HG03196 (cell line): ENCODE measurements at regions not wholly inside any gene's neighbourhood (a gene's known extent, or its start where the extent isn't known, plus 50 kb on each side); places are given as distances from the start of the nearest gene placed in this dataset.
"Not testable (repeated sequence)": the region's sequence is repeated elsewhere in the genome, so short reads cannot be mapped to it uniquely, and the experiment has no call there.

Experiments used
- ATAC-seq: cut with Tn5 transposase; IDR thresholded peaks from one replicate; pipeline ENCODE4 v1.9.1; 2021; ENCODE audit not compliant: unreplicated experiment

DNA sequence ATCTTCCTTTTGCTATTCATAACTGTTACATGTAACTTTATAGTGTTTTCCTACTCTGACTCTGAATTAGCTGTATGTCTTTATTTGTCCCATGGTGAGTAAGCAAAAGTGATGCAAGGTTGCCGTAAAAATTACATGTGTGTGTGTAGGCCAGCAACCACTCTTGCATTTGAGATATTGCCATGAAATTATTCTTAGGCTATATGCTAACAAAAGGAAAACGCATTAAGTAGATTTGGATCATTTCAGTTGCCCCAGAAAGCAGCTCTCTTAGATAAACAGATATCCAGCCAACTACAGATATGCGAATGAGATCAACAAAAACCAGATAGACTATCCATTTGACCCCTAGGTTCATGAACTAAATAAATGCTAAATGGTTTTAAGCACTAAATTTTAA is 73.6 kb downstream of the CYLC2 start:
- no peak for ATAC-seq

GRCh38 chr9:103078581-103078980 is 83.4 kb downstream of the CYLC2 start:
- ATAC-seq = no peak

- no peak for ATAC-seq
These were observed 87.4 kb downstream of the CYLC2 start for GRCh38 chr9:103082494-103082893.

DNA sequence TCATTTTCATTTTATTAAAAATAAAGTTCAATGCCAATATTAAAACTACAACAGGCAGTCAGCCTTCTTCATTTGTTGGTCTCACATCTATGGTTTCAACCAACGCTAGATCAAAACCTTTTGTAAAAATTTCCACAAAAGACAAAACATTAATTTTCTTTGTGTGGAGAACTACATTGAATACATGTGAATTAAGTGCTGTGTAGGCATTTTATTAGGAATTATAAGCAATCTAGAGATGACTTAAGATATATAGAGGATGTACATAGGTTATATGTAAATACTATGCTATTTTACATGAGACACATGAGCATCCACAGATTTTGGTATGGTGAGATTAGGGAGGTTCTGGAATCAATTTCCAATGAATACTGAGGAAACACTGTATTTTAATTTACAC is 94.2 kb downstream of the CYLC2 start:
- no peak for ATAC-seq

- no peak for ATAC-seq
These were observed 109.0 kb downstream of the CYLC2 start for GRCh38 chr9:103104101-103104500.

- no peak for ATAC-seq
These were observed 121.1 kb downstream of the CYLC2 start for GRCh38 chr9:103116246-103116645.

- ATAC-seq = no peak
These were observed 131.4 kb downstream of the CYLC2 start for GRCh38 chr9:103126494-103126893.

- ATAC-seq = no peak
These were observed 144.8 kb downstream of the CYLC2 start for GRCh38 chr9:103139891-103140290.

DNA sequence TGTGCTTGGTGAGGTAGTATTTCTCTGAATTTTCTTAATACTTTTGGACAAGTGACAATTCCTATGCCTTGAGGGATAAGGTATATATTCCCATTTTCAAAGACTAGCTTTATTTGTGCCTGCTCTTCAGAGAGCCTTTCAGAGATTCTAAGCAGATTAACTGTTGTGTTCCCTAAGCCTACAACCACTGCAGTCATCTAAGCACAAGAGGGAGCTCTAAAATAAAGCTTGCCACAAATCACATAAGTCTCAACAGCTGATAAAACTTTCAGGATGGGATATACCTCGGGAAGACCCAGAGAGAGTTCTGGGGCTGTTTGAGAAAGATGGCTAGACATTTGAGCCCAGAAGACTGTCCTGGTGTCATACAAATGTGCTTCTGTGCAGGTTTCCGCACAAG is 157.3 kb downstream of the CYLC2 start:
- no peak for ATAC-seq

DNA sequence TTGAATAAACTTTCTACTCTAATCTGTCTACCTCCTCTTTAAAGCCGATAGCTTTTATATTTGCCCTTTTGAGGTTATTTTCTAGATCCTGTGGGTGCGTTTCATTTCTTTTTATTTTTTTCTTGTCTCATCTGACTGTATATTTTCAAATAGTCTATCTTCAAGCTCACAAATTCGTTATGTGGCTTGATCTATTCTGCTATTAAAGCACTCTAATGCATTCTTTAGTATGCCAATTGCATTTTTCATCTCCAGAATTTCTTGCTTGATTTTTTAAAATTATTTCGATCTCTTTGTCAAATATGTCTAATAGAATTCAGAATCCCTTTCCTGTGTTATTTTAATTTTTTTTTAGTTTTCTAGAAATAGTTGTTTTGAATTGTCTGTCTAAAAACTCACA is 172.4 kb downstream of the CYLC2 start:
- ATAC-seq = no peak

GRCh38 chr9:103168254-103168653 is 173.1 kb downstream of the CYLC2 start:
- no peak for ATAC-seq

DNA sequence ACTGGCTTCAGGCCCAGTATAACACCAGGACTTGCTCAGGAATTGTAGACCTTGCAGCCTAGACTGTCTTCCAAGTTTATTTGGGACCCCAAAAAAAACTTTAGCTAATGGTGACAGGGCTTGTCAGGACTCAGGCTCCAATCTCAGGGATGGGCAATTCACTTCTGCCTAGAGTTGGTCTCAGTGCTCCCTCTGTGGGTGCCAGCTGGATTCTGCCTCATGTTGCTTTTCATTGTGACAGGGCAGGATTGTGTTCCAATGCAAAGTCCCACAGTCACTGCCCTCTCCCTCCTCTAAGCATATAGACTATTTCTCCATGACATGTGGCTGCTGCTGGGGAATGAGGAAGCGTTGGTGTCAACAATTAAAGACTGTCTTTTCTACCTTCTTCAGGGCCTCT is 174.7 kb downstream of the CYLC2 start:
- no peak for ATAC-seq

GRCh38 chr9:103183701-103184171 is 188.6 kb downstream of the CYLC2 start:
- no peak for ATAC-seq

GRCh38 chr9:103186959-103187358 is 191.8 kb downstream of the CYLC2 start:
- ATAC-seq = no peak

GRCh38 chr9:103188781-103189350 is 193.7 kb downstream of the CYLC2 start:
- ATAC-seq = no peak

GRCh38 chr9:103193992-103194391 is 198.9 kb downstream of the CYLC2 start:
- no peak for ATAC-seq

DNA sequence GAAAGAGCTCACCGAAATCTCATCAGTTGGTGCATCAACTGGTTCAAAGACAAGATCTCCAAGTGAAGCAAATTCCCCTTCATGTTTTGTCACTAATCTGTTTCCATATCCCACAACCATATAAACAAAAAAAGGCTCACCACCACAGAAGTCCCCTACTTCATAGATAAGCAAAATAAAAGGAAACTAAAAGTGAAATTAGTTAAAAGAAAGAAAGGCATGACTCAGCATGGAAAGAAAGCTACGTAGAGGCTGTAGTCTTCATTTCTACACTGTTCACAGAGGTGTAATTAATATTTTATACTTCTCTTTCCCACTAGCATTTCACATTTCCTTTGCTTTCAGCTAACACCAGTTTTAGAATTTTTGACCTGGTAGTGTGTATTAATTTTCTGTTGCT is 208.0 kb downstream of the CYLC2 start:
- no peak for ATAC-seq

DNA sequence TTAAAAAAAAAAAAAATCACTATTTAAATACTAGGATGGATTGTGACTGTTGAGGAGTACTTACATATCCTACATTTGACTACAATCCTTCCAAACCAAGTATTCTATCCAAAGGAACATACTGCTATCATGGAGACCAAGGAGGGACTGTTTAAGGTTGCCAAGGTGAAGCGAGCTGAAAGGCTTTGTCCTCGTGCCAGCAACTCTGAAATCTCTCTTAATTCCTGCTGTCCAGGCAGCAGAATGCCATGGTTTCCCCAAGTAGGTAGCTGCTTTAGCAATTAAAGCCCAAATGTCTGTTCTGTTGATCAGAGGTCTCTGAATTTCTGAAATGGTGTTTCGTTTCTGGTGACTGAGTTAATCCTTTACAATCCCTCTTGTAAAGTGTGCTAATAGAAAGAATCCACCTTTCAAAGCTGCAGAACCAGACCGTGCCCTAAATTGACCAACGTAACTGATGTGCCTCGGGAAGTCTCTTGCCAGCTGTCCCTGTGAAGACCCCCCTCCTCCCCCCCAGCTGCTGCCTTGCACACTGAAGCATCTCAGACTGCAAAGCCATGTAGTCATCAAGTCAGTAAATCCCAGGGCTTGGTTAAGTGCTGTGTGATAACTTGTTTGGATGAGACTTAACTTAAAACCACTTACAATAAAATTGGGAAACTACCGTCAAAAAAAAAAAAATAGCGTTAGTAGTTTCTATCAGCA is 210.9 kb downstream of the CYLC2 start:
- ATAC-seq = not testable (repeated sequence)

DNA sequence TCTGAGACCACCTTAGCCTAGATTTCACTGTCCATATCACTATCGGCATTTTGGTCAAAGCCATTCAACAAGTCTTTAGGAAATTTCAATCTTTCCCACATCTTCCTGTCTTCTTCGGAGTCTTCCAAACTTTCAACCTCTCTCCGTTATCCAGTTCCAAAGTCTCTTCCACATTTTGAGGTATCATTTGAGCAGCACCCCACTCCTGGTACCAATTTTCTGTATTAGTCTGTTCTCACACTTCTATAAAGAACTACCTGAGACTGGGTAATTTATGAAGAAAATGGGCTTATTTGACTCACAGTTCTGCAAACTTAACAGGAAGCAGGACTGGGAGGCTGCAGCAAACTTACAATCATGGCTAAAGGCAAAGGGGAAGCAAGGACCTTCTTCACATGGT is 215.5 kb downstream of the CYLC2 start:
- ATAC-seq = no peak

- no peak for ATAC-seq
These were observed 220.1 kb downstream of the CYLC2 start for GRCh38 chr9:103215197-103215596.

- ATAC-seq = no peak
These were observed 230.8 kb downstream of the CYLC2 start for GRCh38 chr9:103225702-103226646.

DNA sequence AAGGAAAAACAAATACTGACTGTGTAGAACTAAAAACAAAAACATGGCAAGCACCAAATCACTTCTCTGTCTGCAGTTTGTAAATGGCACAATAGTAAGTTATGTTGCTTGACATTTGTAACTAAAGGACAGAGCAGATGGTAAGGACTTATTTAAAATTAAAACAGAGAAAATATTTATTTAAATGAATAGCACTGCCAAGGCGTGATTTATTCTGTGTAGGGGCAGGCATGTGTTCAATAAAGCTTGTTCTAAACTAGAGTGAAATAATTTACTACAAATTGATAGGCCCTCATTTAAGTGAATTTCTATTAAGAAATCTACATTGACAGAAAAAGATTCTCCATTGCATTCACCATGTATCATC is 231.5 kb downstream of the CYLC2 start:
- no peak for ATAC-seq
